ENCODE measurements at regions not wholly inside any gene's neighbourhood (a gene's known extent, or its start where the extent isn't known, plus 50 kb on each side); places are given as distances from the start of the nearest gene placed in this dataset.

DNA sequence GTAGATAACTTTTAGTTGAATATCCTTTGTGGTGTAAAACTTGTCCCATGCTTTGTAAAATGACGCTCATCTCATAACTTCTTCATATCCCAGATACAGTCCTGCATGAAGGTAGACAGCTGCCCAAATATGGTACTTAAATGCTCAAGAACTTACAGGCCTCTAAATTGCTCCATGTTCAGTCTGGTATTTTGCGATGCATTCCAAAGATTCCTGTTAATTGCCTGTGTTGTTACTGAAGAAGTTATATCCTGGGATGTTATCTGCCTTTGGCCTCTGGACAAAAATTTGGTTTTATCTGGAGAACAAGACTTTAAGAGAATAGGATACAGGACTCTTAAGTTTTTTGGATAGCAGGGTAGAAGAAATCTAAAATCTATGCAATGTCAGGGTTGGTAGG, 473.0 kb downstream of the PCNX1 start:
- TF ChIP-seq, protein P1, sequence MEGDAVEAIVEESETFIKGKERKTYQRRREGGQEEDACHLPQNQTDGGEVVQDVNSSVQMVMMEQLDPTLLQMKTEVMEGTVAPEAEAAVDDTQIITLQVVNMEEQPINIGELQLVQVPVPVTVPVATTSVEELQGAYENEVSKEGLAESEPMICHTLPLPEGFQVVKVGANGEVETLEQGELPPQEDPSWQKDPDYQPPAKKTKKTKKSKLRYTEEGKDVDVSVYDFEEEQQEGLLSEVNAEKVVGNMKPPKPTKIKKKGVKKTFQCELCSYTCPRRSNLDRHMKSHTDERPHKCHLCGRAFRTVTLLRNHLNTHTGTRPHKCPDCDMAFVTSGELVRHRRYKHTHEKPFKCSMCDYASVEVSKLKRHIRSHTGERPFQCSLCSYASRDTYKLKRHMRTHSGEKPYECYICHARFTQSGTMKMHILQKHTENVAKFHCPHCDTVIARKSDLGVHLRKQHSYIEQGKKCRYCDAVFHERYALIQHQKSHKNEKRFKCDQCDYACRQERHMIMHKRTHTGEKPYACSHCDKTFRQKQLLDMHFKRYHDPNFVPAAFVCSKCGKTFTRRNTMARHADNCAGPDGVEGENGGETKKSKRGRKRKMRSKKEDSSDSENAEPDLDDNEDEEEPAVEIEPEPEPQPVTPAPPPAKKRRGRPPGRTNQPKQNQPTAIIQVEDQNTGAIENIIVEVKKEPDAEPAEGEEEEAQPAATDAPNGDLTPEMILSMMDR (IDR thresholded peaks at IDR 0.05; ENCODE audit: borderline replicate concordance, extremely low read depth, low read length, poor library complexity, severe bottlenecking) = no peak
- TF ChIP-seq EZH2 (IDR thresholded peaks at IDR 0.05; ENCODE audit: borderline replicate concordance, low read depth, low read length, severe bottlenecking) = no peak

Data from DND-41 (cell line).